ENCODE measurements at regions not wholly inside any gene's neighbourhood (a gene's known extent, or its start where the extent isn't known, plus 50 kb on each side); places are given as distances from the start of the nearest gene placed in this dataset.

GRCh38 chr10:120983721-120984120, 132.6 kb downstream of the WDR11 start:
- no peak for DNase-seq (ENCODE audit: low read depth in 2 of 2)

GRCh38 chr10:120984221-120984620, 133.1 kb downstream of the WDR11 start:
- DNase-seq (ENCODE audit: low read depth in 2 of 2), result no peak

- DNase-seq (ENCODE audit: low read depth in 2 of 2), result no peak
Observed at GRCh38 chr10:120987359-120987758, 136.2 kb downstream of the WDR11 start.

GRCh38 chr10:120988751-120989150, 137.6 kb downstream of the WDR11 start:
- DNase-seq (ENCODE audit: low read depth in 2 of 2), result no peak

GRCh38 chr10:120989279-120989678, 138.1 kb downstream of the WDR11 start:
- DNase-seq (ENCODE audit: low read depth in 2 of 2), result no peak

GRCh38 chr10:120989996-120990598, 138.9 kb downstream of the WDR11 start:
- DNase-seq (ENCODE audit: low read depth in 2 of 2), result no peak

GRCh38 chr10:120990831-120991230, 139.7 kb downstream of the WDR11 start:
- DNase-seq (ENCODE audit: low read depth in 2 of 2), result no peak

GRCh38 chr10:120993089-120993488, 141.9 kb downstream of the WDR11 start:
- DNase-seq (ENCODE audit: low read depth in 2 of 2), result no peak

- DNase-seq (ENCODE audit: low read depth in 2 of 2), result no peak
Observed at GRCh38 chr10:120995768-120996167, 144.6 kb downstream of the WDR11 start.

GRCh38 chr10:120996456-120997034, 145.4 kb downstream of the WDR11 start:
- no peak for DNase-seq (ENCODE audit: low read depth in 2 of 2)

GRCh38 chr10:120997313-120997712, 146.2 kb downstream of the WDR11 start:
- no peak for DNase-seq (ENCODE audit: low read depth in 2 of 2)

GRCh38 chr10:120997756-120998155, 146.6 kb downstream of the WDR11 start:
- DNase-seq (ENCODE audit: low read depth in 2 of 2), result no peak

- DNase-seq (ENCODE audit: low read depth in 2 of 2), result no peak
Observed at GRCh38 chr10:120998251-120998650, 147.1 kb downstream of the WDR11 start.

GRCh38 chr10:120998782-120999285, 147.7 kb downstream of the WDR11 start:
- DNase-seq (ENCODE audit: low read depth in 2 of 2), result no peak

- no peak for DNase-seq (ENCODE audit: low read depth in 2 of 2)
Observed at GRCh38 chr10:120999868-121000267, 148.7 kb downstream of the WDR11 start.

- DNase-seq (ENCODE audit: low read depth in 2 of 2), result no peak
Observed at GRCh38 chr10:121002586-121003205, 151.5 kb downstream of the WDR11 start.

GRCh38 chr10:121005948-121006587, 154.9 kb downstream of the WDR11 start:
- DNase-seq (ENCODE audit: low read depth in 2 of 2), result no peak

GRCh38 chr10:121007264-121007663, 156.1 kb downstream of the WDR11 start:
- DNase-seq (ENCODE audit: low read depth in 2 of 2), result no peak

- no peak for DNase-seq (ENCODE audit: low read depth in 2 of 2)
Observed at GRCh38 chr10:121015916-121016315, 164.8 kb downstream of the WDR11 start.

- DNase-seq (ENCODE audit: low read depth in 2 of 2), result no peak
Observed at GRCh38 chr10:121024905-121025584, 173.9 kb downstream of the WDR11 start.

GRCh38 chr10:121025731-121026130, 174.6 kb downstream of the WDR11 start:
- DNase-seq (ENCODE audit: low read depth in 2 of 2), result no peak

- DNase-seq (ENCODE audit: low read depth in 2 of 2), result no peak
Observed at GRCh38 chr10:121027371-121027770, 176.2 kb downstream of the WDR11 start.
